CD4-positive, alpha-beta T cell treated with Interleukin-17A for 1 hour (primary cell): ENCODE measurements at regions not wholly inside any gene's neighbourhood (a gene's known extent, or its start where the extent isn't known, plus 50 kb on each side); places are given as distances from the start of the nearest gene placed in this dataset.

Experiments used
- DNase-seq: peaks from one replicate; pipeline ENCODE4 v3.0.0-alpha.2; 2020

- no peak for DNase-seq
These were observed 125.2 kb upstream of the SMIM23 start for GRCh38 chr5:171660434-171660833.

DNA sequence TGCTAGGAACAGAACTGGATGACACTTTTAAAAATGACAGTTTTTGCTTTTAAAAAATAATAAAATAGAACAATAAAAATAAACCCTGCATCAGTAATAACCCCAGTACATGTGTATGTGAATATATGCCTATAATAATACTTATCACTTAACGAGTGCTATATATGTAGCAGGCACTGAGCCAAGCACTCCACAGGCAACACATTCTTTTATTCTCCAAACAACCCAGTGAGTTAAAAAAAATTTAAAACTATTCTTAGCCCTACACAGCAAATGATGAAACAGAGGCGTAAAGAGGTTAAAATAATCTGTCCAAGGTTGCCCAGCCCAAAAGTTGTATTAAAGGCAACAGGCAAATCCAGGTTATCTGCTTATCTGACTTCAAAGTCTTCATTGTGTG is 124.5 kb upstream of the SMIM23 start:
- no peak for DNase-seq

DNA sequence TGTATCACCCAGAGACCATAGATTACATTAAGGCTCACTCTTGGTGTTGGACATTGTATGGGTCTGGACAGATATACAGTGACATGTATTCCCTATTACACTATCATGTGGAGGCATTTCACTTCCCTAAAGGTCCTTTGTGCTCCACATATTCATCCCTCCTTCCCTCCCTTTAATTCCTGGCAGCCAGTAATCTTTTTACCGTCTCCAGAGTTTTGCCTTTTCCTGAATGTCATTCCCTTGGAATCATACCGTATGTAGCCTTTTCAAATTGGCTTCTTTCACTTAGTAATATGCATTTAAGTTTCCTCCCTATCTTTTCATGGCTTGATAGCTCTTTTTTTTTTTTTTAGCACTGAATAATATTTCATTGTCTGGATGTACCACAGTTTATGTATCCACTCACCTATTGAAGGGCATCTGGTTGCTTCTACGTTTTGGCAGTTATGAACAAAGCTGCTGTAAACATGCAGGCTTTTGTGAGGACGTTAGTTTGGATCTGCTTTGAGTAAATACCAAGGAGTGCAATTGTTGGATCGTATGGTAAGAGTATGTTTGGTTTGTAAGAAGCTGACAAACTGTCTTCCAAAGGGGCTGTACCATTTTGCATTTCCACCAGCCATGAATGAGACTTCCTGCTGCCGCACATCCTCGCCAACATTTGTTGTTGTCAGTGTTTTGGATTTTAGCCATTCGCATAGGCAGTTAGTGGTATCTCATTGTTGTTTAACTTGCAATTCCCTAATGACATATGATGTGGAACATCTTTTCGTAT is 122.1 kb upstream of the SMIM23 start:
- DNase-seq: no peak

- no peak for DNase-seq
These were observed 121.1 kb upstream of the SMIM23 start for GRCh38 chr5:171664489-171664888.

GRCh38 chr5:171666815-171667214 is 118.8 kb upstream of the SMIM23 start:
- DNase-seq: no peak

DNA sequence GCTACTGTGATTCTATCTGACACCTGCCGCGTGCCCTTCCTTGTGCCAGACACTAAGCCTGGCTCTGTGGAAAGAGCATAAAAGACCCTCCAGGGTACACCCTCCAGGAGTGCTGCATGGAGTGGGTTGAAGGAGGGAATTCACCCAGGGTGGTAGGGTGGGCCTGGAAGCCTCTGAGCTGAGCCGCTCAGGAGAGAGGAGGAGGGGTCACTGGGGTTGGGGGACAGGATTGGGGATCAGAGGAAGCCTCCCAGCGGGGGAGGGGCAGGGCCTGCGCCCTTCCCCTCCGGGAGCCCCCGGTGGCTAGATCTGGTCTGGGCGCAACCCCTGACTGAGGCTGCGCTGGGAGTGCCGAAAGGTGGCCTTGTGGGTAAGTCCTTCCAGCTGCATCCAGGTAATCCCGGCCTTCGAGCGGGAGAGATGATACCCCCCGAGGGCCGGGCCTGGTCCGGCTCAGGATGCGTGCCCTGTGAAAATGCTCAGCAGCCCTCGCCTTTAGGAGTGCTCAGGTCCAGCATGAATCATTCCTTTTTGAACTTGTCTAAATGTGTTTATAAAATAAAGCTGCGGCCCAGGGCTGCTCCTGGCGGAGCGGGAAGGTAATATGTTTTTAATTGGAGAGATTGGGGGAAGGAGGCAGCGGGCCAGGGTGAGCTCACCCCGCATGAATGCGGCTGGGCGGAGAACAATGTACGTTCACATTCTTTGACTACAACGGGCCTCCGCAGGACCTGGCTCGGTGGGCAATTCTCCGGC is 118.1 kb upstream of the SMIM23 start:
- DNase-seq: no peak

DNA sequence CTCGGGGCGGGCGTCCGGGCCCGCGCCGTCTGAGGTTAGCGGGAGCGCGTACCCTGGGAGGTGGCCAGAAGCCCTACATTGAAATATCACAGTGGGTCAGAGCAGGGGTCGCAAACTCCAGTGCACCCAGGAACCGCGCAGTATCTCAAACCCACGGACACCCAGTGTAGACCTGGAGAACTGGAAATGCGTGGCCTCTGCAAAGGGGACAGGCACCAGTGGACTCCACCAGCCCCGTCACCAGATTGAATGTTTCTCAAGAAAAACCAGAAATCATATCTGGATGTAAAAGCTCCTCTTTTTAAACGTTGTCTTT is 117.6 kb upstream of the SMIM23 start:
- DNase-seq: no peak

GRCh38 chr5:171669571-171669970 is 116.0 kb upstream of the SMIM23 start:
- no peak for DNase-seq

GRCh38 chr5:171672556-171672955 is 113.1 kb upstream of the SMIM23 start:
- no peak for DNase-seq

DNA sequence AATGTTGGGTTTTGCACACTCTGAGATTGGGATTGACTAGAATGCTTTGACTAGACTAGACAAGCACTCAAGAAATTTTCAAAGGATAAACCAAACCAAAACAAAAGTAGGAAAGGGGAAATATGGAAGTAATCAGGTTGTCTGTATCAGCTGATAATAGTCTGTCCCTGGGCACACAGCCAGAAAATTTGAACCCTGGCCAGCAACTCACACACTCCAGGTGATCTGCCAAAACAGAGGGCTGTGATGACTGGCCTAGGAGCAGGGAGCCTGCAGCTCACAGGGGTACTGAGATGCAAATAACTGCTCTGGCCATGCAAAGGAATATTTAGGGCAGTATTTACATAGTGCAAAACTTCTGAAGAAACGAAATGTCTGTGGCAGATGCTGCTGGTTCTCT is 112.3 kb upstream of the SMIM23 start:
- no peak for DNase-seq

- no peak for DNase-seq
These were observed 111.8 kb upstream of the SMIM23 start for GRCh38 chr5:171673840-171674239.

DNA sequence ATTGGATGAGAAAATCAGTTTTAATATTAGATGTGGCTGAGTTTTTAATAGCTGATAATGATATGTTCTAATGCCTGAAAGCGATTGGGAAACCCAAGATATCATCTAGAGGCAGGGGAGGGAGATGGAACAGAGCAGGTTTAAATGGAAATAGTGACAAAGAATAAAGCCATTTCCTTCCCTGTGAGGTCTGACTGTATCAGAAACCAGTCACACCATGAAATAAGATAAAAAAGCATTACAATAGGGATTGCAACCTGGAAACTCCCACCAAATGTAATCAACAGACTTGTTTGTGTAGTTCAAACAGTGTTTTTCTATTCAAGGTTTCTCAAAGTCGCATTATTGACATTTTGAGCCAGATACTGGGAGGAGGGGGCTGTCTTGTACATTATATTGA is 110.1 kb upstream of the SMIM23 start:
- DNase-seq: no peak

DNA sequence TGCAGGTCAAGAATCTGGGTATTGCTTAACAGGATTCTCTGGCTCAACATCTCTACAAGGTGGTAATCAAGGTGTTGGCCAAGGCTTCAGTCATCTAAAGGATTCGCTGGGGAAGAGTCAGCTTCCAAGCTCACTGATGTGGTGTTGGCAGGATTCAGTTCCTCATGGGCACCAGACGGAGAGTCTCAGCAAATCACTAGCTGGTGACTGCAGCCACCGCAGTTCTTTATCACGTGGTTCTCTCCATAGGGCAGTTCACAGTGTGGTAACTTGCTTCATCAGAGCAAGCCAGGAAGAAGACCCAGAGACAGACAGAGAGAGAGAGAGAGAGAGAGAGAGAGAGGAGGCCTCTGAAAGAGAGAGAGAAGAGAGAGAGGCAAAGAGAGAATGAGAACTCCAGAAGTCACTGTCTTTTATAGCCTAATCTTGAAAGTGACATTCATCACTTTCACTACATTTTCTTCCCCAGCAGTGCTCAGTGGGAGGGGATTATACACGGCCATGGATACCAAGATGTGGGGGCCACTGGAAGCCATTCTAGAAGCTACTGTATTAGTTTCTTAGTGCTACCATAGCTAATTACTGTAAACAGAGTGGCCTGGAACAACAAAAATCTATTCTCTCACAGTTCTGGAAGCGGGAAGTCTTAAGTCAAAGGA is 109.2 kb upstream of the SMIM23 start:
- DNase-seq: peak; percentile 3

DNA sequence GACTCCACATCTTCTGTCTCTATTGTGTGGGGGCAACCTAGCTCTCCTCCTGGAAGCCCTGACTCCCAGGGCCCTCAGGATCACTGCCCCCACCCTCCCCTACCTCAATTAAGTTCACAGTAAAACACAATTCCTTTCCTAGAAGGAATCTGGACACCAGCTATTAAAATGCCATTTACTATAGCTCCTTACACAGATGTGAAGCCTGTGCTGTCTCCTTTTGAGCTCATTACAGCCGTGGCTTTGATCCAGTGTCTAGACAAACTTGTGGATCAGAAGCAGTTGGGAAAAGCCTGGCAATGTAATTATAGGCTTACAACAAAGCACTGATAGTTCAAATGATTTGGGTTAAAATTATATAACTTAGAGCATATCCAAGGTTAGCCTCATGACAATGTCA is 107.0 kb upstream of the SMIM23 start:
- no peak for DNase-seq

DNA sequence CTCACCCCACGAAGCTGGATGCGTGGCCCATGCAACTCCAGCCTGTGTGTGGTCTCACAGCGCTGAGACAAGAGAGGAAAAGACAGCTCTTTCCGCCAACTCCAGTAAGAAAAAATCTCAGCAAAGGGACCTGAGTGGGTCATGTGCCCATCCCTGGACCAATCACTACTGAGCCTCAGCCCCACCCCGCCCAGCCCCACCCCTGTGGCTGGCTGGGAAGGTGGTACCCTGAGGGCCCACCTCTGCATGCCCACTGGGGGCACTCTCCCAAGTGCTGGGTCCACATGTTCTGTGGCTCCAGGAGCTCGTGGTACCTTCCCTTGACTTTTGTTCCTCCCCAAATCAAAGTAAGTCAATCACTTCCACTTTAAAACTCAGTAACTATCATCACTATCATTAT is 105.1 kb upstream of the SMIM23 start:
- DNase-seq: no peak

- DNase-seq: no peak
These were observed 104.6 kb upstream of the SMIM23 start for GRCh38 chr5:171681061-171681460.

- DNase-seq: no peak
These were observed 103.9 kb upstream of the SMIM23 start for GRCh38 chr5:171681677-171682076.

DNA sequence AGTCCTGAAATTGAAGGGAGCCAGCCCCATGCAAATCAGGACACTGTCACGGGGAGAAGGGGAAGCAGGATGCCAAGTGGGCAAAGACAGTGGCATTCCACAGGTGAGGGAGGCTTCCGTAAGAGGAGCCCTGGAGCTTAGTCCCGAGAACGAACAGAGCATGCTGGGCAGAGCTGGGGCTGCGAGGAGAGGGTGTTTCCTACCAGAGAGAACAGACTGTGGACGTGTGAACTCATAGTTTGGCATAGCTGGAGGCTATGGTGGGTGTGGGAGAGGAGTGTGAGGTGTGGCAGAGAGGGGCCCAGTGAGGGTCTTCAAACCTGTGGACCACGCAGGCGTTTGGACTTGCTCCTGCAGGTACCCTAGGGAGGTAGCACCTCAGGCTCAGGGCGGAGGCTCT is 102.8 kb upstream of the SMIM23 start:
- DNase-seq: no peak

DNA sequence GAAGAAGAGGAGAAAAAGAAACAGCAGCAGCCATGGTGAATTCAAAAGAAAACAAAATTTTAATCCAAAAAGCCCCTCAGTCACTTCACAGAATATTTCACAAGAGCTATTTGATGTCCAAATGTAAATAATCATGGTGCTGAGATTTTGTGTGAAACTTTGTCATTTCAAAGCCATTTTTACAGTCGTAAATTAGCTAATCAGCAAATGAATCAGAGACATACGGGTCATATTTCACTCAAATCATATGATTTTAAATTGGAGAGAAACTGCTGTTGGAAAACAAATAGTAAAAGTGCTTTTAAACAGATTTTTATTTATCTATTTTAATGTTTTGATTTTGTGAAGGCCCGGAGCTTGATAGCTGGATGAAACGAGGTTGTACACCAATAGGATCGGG is 101.4 kb upstream of the SMIM23 start:
- DNase-seq: no peak

GRCh38 chr5:171688696-171689495 is 96.7 kb upstream of the SMIM23 start:
- no peak for DNase-seq

- no peak for DNase-seq
These were observed 95.7 kb upstream of the SMIM23 start for GRCh38 chr5:171689853-171690417.

GRCh38 chr5:171692107-171692506 is 93.5 kb upstream of the SMIM23 start:
- no peak for DNase-seq

- no peak for DNase-seq
These were observed 92.7 kb upstream of the SMIM23 start for GRCh38 chr5:171692936-171693335.
